HEK293 (cell line): ENCODE measurements at regions not wholly inside any gene's neighbourhood (a gene's known extent, or its start where the extent isn't known, plus 50 kb on each side); places are given as distances from the start of the nearest gene placed in this dataset.

Experiments
- PRDM2 ChIP-seq: fragments of 450-650 bp; formaldehyde crosslinking; IDR thresholded peaks from 2 replicates; pipeline ENCODE4 v1.5.1; 2016; ENCODE audit warnings: missing biosample characterization, missing genetic modification characterization, borderline replicate concordance
- REST ChIP-seq: fragments of 450-650 bp; formaldehyde crosslinking; IDR thresholded peaks from 2 replicates; pipeline ENCODE4 v1.5.1; 2016; ENCODE audit warnings: missing biosample characterization, missing genetic modification characterization
- TCF7L2 ChIP-seq: IDR thresholded peaks from 2 replicates; pipeline ENCODE4 v1.6.1; 2011; ENCODE audit warnings: low read depth, mild to moderate bottlenecking, inconsistent platforms, low read length, moderate library complexity, borderline replicate concordance
- ZFP3 ChIP-seq: fragments of 450-650 bp; formaldehyde crosslinking; IDR thresholded peaks from 2 replicates; pipeline ENCODE4 v1.5.1; 2016; ENCODE audit warnings: low read depth, missing biosample characterization, missing genetic modification characterization
- ZFP41 ChIP-seq: fragments of 450-650 bp; formaldehyde crosslinking; IDR thresholded peaks from 2 replicates; pipeline ENCODE4 v1.5.1; 2016; ENCODE audit warnings: missing biosample characterization, missing genetic modification characterization, borderline replicate concordance
- ZNF121 ChIP-seq: fragments of 450-650 bp; formaldehyde crosslinking; IDR thresholded peaks from 2 replicates; pipeline ENCODE4 v1.5.1; 2016; ENCODE audit warnings: missing biosample characterization, missing genetic modification characterization
- ZNF274 ChIP-seq, 2 experiments: fragments of 200-500 bp in 1 of 2; fragments of 450-650 bp in 1 of 2; sonication (Bioruptor generic) in 1 of 2; formaldehyde crosslinking in 1 of 2; IDR thresholded peaks; 2 replicates each; pipeline versions ENCODE4 v1.5.1 to v1.6.1; 2014 to 2016; ENCODE audit warnings: borderline replicate concordance in 1 of 2, inconsistent platforms in 1 of 2, low read length in 1 of 2, missing biosample characterization in 1 of 2, missing genetic modification characterization in 1 of 2
- ZNF292 ChIP-seq: fragments of 450-650 bp; formaldehyde crosslinking; IDR thresholded peaks from 2 replicates; pipeline ENCODE4 v1.5.1; 2016; ENCODE audit warnings: low read depth, missing biosample characterization, missing genetic modification characterization, borderline replicate concordance
- ZNF624 ChIP-seq: fragments of 450-650 bp; formaldehyde crosslinking; IDR thresholded peaks from 2 replicates; pipeline ENCODE4 v1.5.1; 2017; ENCODE audit warnings: missing biosample characterization, missing genetic modification characterization
- ZNF658 ChIP-seq: fragments of 450-650 bp; formaldehyde crosslinking; IDR thresholded peaks from 2 replicates; pipeline ENCODE4; 2016; ENCODE audit warnings: missing biosample characterization, missing genetic modification characterization
- TF ChIP-seq, protein P1 (sequence below): fragments of 450-650 bp; formaldehyde crosslinking; IDR thresholded peaks from 2 replicates; pipeline ENCODE4 v1.5.1; 2016; ENCODE audit warnings: missing biosample characterization, missing genetic modification characterization

DNA sequence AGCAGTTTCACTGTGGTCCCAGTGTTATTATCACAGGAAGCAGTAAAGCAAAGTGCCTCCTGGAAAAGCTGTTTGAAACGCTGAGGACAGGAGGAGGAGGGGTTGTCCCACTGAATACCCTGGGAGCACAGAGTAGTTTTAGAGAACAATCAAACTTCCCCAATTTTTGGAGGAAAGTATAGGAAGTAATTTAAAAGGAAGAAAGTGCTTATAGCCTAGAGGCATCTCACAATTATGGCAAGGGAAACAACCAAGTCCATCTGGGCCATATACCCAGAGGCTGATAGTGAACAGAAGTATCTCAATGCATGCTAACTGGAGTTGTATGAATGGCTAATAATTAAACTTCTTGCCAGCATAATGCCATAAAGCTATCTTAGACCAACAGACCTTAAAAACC lies 137.2 kb upstream of the EPHA6 start:
- TF ChIP-seq ZNF658 (tag by site-specific recombination) (no peak), ZNF624 (no peak), ZNF274 (IDR thresholded peaks at IDR 0.05; ENCODE audit: low read length) (no peak), ZNF274 (tag by site-specific recombination; IDR thresholded peaks at IDR 0.05; ENCODE audit: borderline replicate concordance) (no peak), ZNF292 (no peak), TCF7L2 (no peak), ZFP3 (tag by site-specific recombination) (no peak), REST (tag by site-specific recombination) (no peak), ZNF121 (no peak), PRDM2 (tag by site-specific recombination) (no peak), ZFP41 (tag by site-specific recombination) (no peak)
- TF ChIP-seq, protein P1, sequence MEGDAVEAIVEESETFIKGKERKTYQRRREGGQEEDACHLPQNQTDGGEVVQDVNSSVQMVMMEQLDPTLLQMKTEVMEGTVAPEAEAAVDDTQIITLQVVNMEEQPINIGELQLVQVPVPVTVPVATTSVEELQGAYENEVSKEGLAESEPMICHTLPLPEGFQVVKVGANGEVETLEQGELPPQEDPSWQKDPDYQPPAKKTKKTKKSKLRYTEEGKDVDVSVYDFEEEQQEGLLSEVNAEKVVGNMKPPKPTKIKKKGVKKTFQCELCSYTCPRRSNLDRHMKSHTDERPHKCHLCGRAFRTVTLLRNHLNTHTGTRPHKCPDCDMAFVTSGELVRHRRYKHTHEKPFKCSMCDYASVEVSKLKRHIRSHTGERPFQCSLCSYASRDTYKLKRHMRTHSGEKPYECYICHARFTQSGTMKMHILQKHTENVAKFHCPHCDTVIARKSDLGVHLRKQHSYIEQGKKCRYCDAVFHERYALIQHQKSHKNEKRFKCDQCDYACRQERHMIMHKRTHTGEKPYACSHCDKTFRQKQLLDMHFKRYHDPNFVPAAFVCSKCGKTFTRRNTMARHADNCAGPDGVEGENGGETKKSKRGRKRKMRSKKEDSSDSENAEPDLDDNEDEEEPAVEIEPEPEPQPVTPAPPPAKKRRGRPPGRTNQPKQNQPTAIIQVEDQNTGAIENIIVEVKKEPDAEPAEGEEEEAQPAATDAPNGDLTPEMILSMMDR = no peak
